ENCODE measurements at regions not wholly inside any gene's neighbourhood (a gene's known extent, or its start where the extent isn't known, plus 50 kb on each side); places are given as distances from the start of the nearest gene placed in this dataset.

- DNase-seq (ENCODE audit: extremely low spot score) = peak; percentile 40
- TF ChIP-seq TARDBP (IDR thresholded peaks at IDR 0.05) = no peak
- TF ChIP-seq ARNT (IDR thresholded peaks at IDR 0.05) = no peak
- TF ChIP-seq L3MBTL2 (conservative IDR thresholded peaks at IDR 0.05) = no peak
- no peak for TF ChIP-seq LEF1 (IDR thresholded peaks at IDR 0.05; ENCODE audit: borderline replicate concordance)
- TF ChIP-seq FOXA1 (IDR thresholded peaks at IDR 0.05) = no peak
- no peak for TF ChIP-seq HDGF (IDR thresholded peaks at IDR 0.05; ENCODE audit: borderline replicate concordance)
- TF ChIP-seq ELF4 (IDR thresholded peaks at IDR 0.05) = no peak
- no peak for TF ChIP-seq CTBP1 (IDR thresholded peaks at IDR 0.05; ENCODE audit: borderline replicate concordance)
- TF ChIP-seq SP1 (IDR thresholded peaks at IDR 0.05) = no peak
- no peak for TF ChIP-seq FOXK2 (IDR thresholded peaks at IDR 0.05)
- TF ChIP-seq ZNF384 (IDR thresholded peaks at IDR 0.05) = no peak
- no peak for TF ChIP-seq FOXM1 (IDR thresholded peaks at IDR 0.05; ENCODE audit: borderline replicate concordance)
- no peak for TF ChIP-seq NFRKB (IDR thresholded peaks at IDR 0.05)
- TF ChIP-seq PKNOX1 (IDR thresholded peaks at IDR 0.05) = no peak
- TF ChIP-seq SUZ12 (IDR thresholded peaks at IDR 0.05) = no peak
- no peak for TF ChIP-seq BHLHE40 (IDR thresholded peaks at IDR 0.05; ENCODE audit: borderline replicate concordance)
- ChIA-PET CTCF (interaction anchor here (0.6 to 1.9 kb wide), 3 partner anchors 10 to 949 kb away, joined by 4 to 14 read pairs (median 7); no protein-coding TSS in a partner anchor), POLR2A (no interaction called here)
Measured at GRCh38 chr4:124334119-124334518, 378.4 kb downstream of the ANKRD50 start.

- ChIA-PET POLR2A (no interaction called here), CTCF (no interaction called here)
- TF ChIP-seq LEF1 (IDR thresholded peaks at IDR 0.05; ENCODE audit: borderline replicate concordance) = no peak
- no peak for TF ChIP-seq ZNF384 (IDR thresholded peaks at IDR 0.05)
- no peak for TF ChIP-seq HDGF (IDR thresholded peaks at IDR 0.05; ENCODE audit: borderline replicate concordance)
- no peak for TF ChIP-seq PKNOX1 (IDR thresholded peaks at IDR 0.05)
- no peak for TF ChIP-seq TARDBP (IDR thresholded peaks at IDR 0.05)
- no peak for TF ChIP-seq NFRKB (IDR thresholded peaks at IDR 0.05)
- TF ChIP-seq L3MBTL2 (conservative IDR thresholded peaks at IDR 0.05) = no peak
- TF ChIP-seq ARNT (IDR thresholded peaks at IDR 0.05) = no peak
- no peak for TF ChIP-seq SP1 (IDR thresholded peaks at IDR 0.05)
- no peak for TF ChIP-seq FOXM1 (IDR thresholded peaks at IDR 0.05; ENCODE audit: borderline replicate concordance)
- TF ChIP-seq FOXA1 (IDR thresholded peaks at IDR 0.05) = no peak
- TF ChIP-seq BHLHE40 (IDR thresholded peaks at IDR 0.05; ENCODE audit: borderline replicate concordance) = no peak
- no peak for TF ChIP-seq SUZ12 (IDR thresholded peaks at IDR 0.05)
- TF ChIP-seq FOXK2 (IDR thresholded peaks at IDR 0.05) = no peak
- TF ChIP-seq ELF4 (IDR thresholded peaks at IDR 0.05) = no peak
- no peak for TF ChIP-seq CTBP1 (IDR thresholded peaks at IDR 0.05; ENCODE audit: borderline replicate concordance)
- no peak for DNase-seq (ENCODE audit: extremely low spot score)
Measured at GRCh38 chr4:124337874-124338273, 374.7 kb downstream of the ANKRD50 start.

GRCh38 chr4:124343661-124344171, 368.8 kb downstream of the ANKRD50 start:
- ChIA-PET POLR2A (no interaction called here), CTCF (interaction anchor here (1.4 kb wide), 1 partner anchor 9 kb away, joined by 4 read pairs; no protein-coding TSS in a partner anchor)
- TF ChIP-seq L3MBTL2 (conservative IDR thresholded peaks at IDR 0.05) (no peak), SUZ12 (IDR thresholded peaks at IDR 0.05) (no peak), FOXM1 (IDR thresholded peaks at IDR 0.05; ENCODE audit: borderline replicate concordance) (no peak), FOXK2 (IDR thresholded peaks at IDR 0.05) (no peak), HDGF (IDR thresholded peaks at IDR 0.05; ENCODE audit: borderline replicate concordance) (no peak), SP1 (IDR thresholded peaks at IDR 0.05) (no peak), LEF1 (IDR thresholded peaks at IDR 0.05; ENCODE audit: borderline replicate concordance) (no peak), ELF4 (IDR thresholded peaks at IDR 0.05) (no peak), ARNT (IDR thresholded peaks at IDR 0.05) (no peak), FOXA1 (IDR thresholded peaks at IDR 0.05) (no peak), PKNOX1 (IDR thresholded peaks at IDR 0.05) (no peak)

GRCh38 chr4:124372916-124373315, 339.6 kb downstream of the ANKRD50 start:
- no peak for TF ChIP-seq HDGF (IDR thresholded peaks at IDR 0.05; ENCODE audit: borderline replicate concordance)
- no peak for TF ChIP-seq CTBP1 (IDR thresholded peaks at IDR 0.05; ENCODE audit: borderline replicate concordance)
- no peak for TF ChIP-seq ARNT (IDR thresholded peaks at IDR 0.05)
- no peak for TF ChIP-seq SP1 (IDR thresholded peaks at IDR 0.05)
- no peak for TF ChIP-seq SUZ12 (IDR thresholded peaks at IDR 0.05)
- no peak for TF ChIP-seq BHLHE40 (IDR thresholded peaks at IDR 0.05; ENCODE audit: borderline replicate concordance)
- TF ChIP-seq LEF1 (IDR thresholded peaks at IDR 0.05; ENCODE audit: borderline replicate concordance) = no peak
- no peak for TF ChIP-seq NFRKB (IDR thresholded peaks at IDR 0.05)
- TF ChIP-seq FOXM1 (IDR thresholded peaks at IDR 0.05; ENCODE audit: borderline replicate concordance) = no peak
- no peak for TF ChIP-seq L3MBTL2 (conservative IDR thresholded peaks at IDR 0.05)
- no peak for TF ChIP-seq PKNOX1 (IDR thresholded peaks at IDR 0.05)
- no peak for TF ChIP-seq FOXA1 (IDR thresholded peaks at IDR 0.05)
- TF ChIP-seq ZNF384 (IDR thresholded peaks at IDR 0.05) = no peak
- DNase-seq (ENCODE audit: extremely low spot score) = no peak
- ChIA-PET POLR2A (no interaction called here), CTCF (no interaction called here)

More at GRCh38 chr4:124343661-124344171, 368.8 kb downstream of the ANKRD50 start:
- DNase-seq (ENCODE audit: extremely low spot score) = no peak

GRCh38 chr4:124386163-124386562, 326.4 kb downstream of the ANKRD50 start:
- ChIA-PET POLR2A (no interaction called here), CTCF (interaction anchor here (1.1 kb wide), 1 partner anchor 487 kb away, joined by 3 read pairs; no protein-coding TSS in a partner anchor)
- DNase-seq (ENCODE audit: extremely low spot score) = no peak
- TF ChIP-seq SUZ12 (IDR thresholded peaks at IDR 0.05) (no peak), FOXA1 (IDR thresholded peaks at IDR 0.05) (no peak), SP1 (IDR thresholded peaks at IDR 0.05) (no peak), ARNT (IDR thresholded peaks at IDR 0.05) (no peak), CTBP1 (IDR thresholded peaks at IDR 0.05; ENCODE audit: borderline replicate concordance) (no peak), FOXK2 (IDR thresholded peaks at IDR 0.05) (no peak), BHLHE40 (IDR thresholded peaks at IDR 0.05; ENCODE audit: borderline replicate concordance) (no peak), LEF1 (IDR thresholded peaks at IDR 0.05; ENCODE audit: borderline replicate concordance) (no peak), HDGF (IDR thresholded peaks at IDR 0.05; ENCODE audit: borderline replicate concordance) (no peak), FOXM1 (IDR thresholded peaks at IDR 0.05; ENCODE audit: borderline replicate concordance) (no peak)
